ENCODE measurements at regions not wholly inside any gene's neighbourhood (a gene's known extent, or its start where the extent isn't known, plus 50 kb on each side); places are given as distances from the start of the nearest gene placed in this dataset.

DNA sequence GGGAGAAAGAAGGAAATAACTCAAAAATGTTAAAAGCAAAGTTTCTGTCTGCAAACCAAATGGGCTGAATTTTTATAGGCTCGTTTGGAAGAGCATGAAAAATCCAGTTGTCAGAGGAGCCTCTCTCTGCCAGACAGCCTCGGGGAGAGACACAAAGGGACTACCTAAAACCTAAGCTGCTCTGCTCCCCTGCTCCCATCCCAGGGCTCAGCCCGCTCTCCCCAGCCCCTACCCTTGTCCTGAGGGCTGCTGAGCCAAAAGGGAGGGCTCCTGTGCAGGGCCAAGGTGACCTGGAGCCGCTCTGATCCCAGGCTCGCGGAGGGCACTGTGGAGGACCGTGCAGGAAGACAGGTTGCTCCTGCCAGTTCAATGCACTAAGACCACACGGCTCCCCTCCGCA lies 96.7 kb upstream of the UQCRFS1 start:
- Histone ChIP-seq H3K9me3 (no peaks in the 10 kb centered on the region), H3K4me1 (no peaks in the 10 kb centered on the region), H3K36me3 (no peaks in the 10 kb centered on the region), H3K4me3 (no peak overlapping the region), H3K27me3 (peaks cover 5 to 21% (median 18%) of the 10 kb centered on the region in 3 donors), H3K27ac (no peak overlapping the region)
- TF ChIP-seq POLR2A (IDR thresholded peaks at IDR 0.05): no peak
- TF ChIP-seq, protein P1, sequence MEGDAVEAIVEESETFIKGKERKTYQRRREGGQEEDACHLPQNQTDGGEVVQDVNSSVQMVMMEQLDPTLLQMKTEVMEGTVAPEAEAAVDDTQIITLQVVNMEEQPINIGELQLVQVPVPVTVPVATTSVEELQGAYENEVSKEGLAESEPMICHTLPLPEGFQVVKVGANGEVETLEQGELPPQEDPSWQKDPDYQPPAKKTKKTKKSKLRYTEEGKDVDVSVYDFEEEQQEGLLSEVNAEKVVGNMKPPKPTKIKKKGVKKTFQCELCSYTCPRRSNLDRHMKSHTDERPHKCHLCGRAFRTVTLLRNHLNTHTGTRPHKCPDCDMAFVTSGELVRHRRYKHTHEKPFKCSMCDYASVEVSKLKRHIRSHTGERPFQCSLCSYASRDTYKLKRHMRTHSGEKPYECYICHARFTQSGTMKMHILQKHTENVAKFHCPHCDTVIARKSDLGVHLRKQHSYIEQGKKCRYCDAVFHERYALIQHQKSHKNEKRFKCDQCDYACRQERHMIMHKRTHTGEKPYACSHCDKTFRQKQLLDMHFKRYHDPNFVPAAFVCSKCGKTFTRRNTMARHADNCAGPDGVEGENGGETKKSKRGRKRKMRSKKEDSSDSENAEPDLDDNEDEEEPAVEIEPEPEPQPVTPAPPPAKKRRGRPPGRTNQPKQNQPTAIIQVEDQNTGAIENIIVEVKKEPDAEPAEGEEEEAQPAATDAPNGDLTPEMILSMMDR (IDR thresholded peaks at IDR 0.05 in 4 of 5, conservative IDR thresholded peaks at IDR 0.05 in 1 of 5): no peak
- in situ Hi-C loops (cut with MboI; ENCODE audit: low sequenced_read_pairs in 4 of 4): no loop called here
- no peak for ATAC-seq
- DNase-seq: no peak
- intact Hi-C loops (cut with DNase I; ENCODE audit: low total_unique reads): no loop called here

DNA sequence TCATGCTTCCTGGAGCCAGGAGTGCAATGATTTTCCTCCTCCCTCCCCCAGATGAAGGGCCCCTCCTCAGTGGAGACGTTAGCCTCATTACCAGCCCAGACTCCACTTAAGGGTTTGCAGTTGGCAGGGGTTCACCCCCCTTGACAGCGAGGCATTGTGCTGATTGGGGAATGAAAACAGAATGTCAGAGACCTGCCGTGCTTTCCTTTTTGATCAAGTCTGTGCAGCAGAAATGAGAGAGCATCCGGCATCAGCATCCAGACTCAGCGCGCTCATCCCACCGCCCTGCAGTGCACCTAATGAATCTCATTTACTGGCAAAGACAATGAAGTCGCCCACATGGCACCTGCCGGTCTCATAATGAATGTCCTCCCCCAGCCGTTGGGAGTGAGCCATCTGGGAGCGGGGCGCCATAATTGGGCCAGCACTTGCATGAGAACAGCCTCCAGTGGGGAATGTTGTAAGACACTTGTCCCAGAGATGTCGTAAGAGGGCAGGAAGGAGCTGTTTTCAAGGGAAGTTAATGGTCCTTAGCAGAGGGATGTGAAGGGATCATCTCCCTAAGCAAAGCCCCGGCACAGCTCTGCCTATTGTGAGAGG lies 98.3 kb upstream of the UQCRFS1 start:
- no peaks in the 10 kb centered on the region for H3K4me1 ChIP-seq
- intact Hi-C loops (cut with DNase I; ENCODE audit: low total_unique reads): no loop called here
- DNase-seq (no peak), ATAC-seq (no peak)
- peaks cover 5 to 18% (median 15%) of the 10 kb centered on the region in 3 donors for H3K27me3 ChIP-seq
- no peaks in the 10 kb centered on the region for H3K36me3 ChIP-seq
- TF ChIP-seq, protein P1 (IDR thresholded peaks at IDR 0.05 in 4 of 5, conservative IDR thresholded peaks at IDR 0.05 in 1 of 5): no peak
- no peak for TF ChIP-seq POLR2A (IDR thresholded peaks at IDR 0.05)
- no peak overlapping the region for H3K4me3 ChIP-seq
- H3K9me3 ChIP-seq: no peaks in the 10 kb centered on the region
- in situ Hi-C loops (cut with MboI; ENCODE audit: low sequenced_read_pairs in 4 of 4): no loop called here
- H3K27ac ChIP-seq: no peak overlapping the region

- TF ChIP-seq POLR2A (IDR thresholded peaks at IDR 0.05): no peak
- TF ChIP-seq, protein P1 (IDR thresholded peaks at IDR 0.05 in 4 of 5, conservative IDR thresholded peaks at IDR 0.05 in 1 of 5): no peak
- H3K4me1 ChIP-seq: no peaks in the 10 kb centered on the region
- DNase-seq: no peak
- H3K9me3 ChIP-seq: no peaks in the 10 kb centered on the region
- no peaks in the 10 kb centered on the region for H3K36me3 ChIP-seq
- H3K27ac ChIP-seq: no peak overlapping the region
- in situ Hi-C loops (cut with MboI; ENCODE audit: low sequenced_read_pairs in 4 of 4) (no loop called here), intact Hi-C loops (cut with DNase I; ENCODE audit: low total_unique reads) (no loop called here)
- peaks cover 0 to 5% (median 2%) of the 10 kb centered on the region in 3 donors for H3K27me3 ChIP-seq
- ATAC-seq: no peak
- no peak overlapping the region for H3K4me3 ChIP-seq
These were observed 102.7 kb upstream of the UQCRFS1 start for GRCh38 chr19:29315556-29316190.

DNA sequence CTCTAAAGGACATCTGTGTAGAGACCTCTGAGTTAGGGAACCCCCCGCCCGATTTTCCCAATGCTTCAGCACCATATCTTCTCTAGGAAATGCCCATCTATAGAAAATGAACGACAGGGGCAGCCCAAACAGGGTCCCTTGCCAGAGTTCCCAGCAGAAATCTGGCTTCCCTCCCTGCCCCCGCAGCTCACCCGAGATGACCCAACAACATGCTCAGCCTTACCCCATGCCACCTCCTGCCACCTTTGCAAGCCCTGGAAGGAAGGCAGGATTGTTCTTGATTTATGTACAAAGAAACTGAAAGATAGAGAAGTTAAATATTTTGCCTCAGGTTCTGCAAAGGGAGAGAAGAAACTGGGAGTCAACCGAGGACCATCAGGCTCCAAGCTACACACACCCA lies 105.6 kb upstream of the UQCRFS1 start:
- no peak overlapping the region for H3K4me3 ChIP-seq
- DNase-seq (no peak), ATAC-seq (no peak)
- in situ Hi-C loops (cut with MboI; ENCODE audit: low sequenced_read_pairs in 4 of 4): no loop called here
- H3K27me3 ChIP-seq: no peaks in the 10 kb centered on the region
- TF ChIP-seq, protein P1 (IDR thresholded peaks at IDR 0.05 in 4 of 5, conservative IDR thresholded peaks at IDR 0.05 in 1 of 5): no peak
- no peak for TF ChIP-seq POLR2A (IDR thresholded peaks at IDR 0.05)
- H3K4me1 ChIP-seq: no peaks in the 10 kb centered on the region
- H3K27ac ChIP-seq: no peak overlapping the region
- no peaks in the 10 kb centered on the region for H3K36me3 ChIP-seq
- intact Hi-C loops (cut with DNase I; ENCODE audit: low total_unique reads): no loop called here
- no peaks in the 10 kb centered on the region for H3K9me3 ChIP-seq

Data from gastrocnemius medialis (tissue), 4 donors.